ENCODE measurements at regions not wholly inside any gene's neighbourhood (a gene's known extent, or its start where the extent isn't known, plus 50 kb on each side); places are given as distances from the start of the nearest gene placed in this dataset.

- no peak for DNase-seq (ENCODE audit: low spot score in 2 of 2)
- Histone ChIP-seq H3K27me3 (peaks cover 0 to 35% of the 10 kb centered on the region in 2 donors), H3K36me3 (no peaks in the 10 kb centered on the region), H3K27ac (no peak overlapping the region), H3K4me3 (no peak overlapping the region), H3K4me1 (no peaks in the 10 kb centered on the region), H3K9me3 (no peaks in the 10 kb centered on the region)
- no peak for TF ChIP-seq POLR2A (IDR thresholded peaks at IDR 0.05)
- TF ChIP-seq CTCF (IDR thresholded peaks at IDR 0.05): no peak
- TF ChIP-seq POLR2AphosphoS5 (IDR thresholded peaks at IDR 0.05): no peak
- intact Hi-C loops (cut with DNase I; ENCODE audit: low total_unique reads): no loop called here
Observed at GRCh38 chr10:130487566-130487965, 351.4 kb downstream of the GLRX3 start.

- intact Hi-C loops (cut with DNase I; ENCODE audit: low total_unique reads): no loop called here
- Histone ChIP-seq H3K9me3 (no peaks in the 10 kb centered on the region), H3K4me3 (no peak overlapping the region), H3K27me3 (peaks cover 0 to 13% of the 10 kb centered on the region in 2 donors), H3K4me1 (no peaks in the 10 kb centered on the region), H3K27ac (no peak overlapping the region), H3K36me3 (no peaks in the 10 kb centered on the region)
- no peak for TF ChIP-seq POLR2AphosphoS5 (IDR thresholded peaks at IDR 0.05)
- TF ChIP-seq POLR2A (IDR thresholded peaks at IDR 0.05): no peak
- no peak for TF ChIP-seq CTCF (IDR thresholded peaks at IDR 0.05)
- DNase-seq (ENCODE audit: low spot score in 2 of 2): no peak
Observed at GRCh38 chr10:130489891-130490290, 353.7 kb downstream of the GLRX3 start.

GRCh38 chr10:130491011-130491692, 355.0 kb downstream of the GLRX3 start:
- Histone ChIP-seq H3K9me3 (no peaks in the 10 kb centered on the region), H3K27ac (no peak overlapping the region), H3K4me1 (no peaks in the 10 kb centered on the region), H3K27me3 (peaks cover 0 to under 1% of the 10 kb centered on the region in 2 donors), H3K4me3 (no peak overlapping the region), H3K36me3 (no peaks in the 10 kb centered on the region)
- TF ChIP-seq POLR2A (IDR thresholded peaks at IDR 0.05) (no peak), CTCF (IDR thresholded peaks at IDR 0.05) (no peak)
- intact Hi-C loops (cut with DNase I; ENCODE audit: low total_unique reads): no loop called here
- DNase-seq (ENCODE audit: low spot score in 2 of 2): peak in 1 of 2 donors; percentile 17

- H3K27ac ChIP-seq: no peak overlapping the region
- no peaks in the 10 kb centered on the region for H3K36me3 ChIP-seq
- TF ChIP-seq POLR2A (IDR thresholded peaks at IDR 0.05) (no peak), POLR2AphosphoS5 (IDR thresholded peaks at IDR 0.05) (no peak), CTCF (IDR thresholded peaks at IDR 0.05) (no peak)
- DNase-seq (ENCODE audit: low spot score in 2 of 2): no peak
- no peak overlapping the region for H3K4me3 ChIP-seq
- no peaks in the 10 kb centered on the region for H3K4me1 ChIP-seq
- intact Hi-C loops (cut with DNase I; ENCODE audit: low total_unique reads): no loop called here
- H3K9me3 ChIP-seq: no peaks in the 10 kb centered on the region
- no peaks in the 10 kb centered on the region for H3K27me3 ChIP-seq
Observed at GRCh38 chr10:130491693-130492050, 355.5 kb downstream of the GLRX3 start.

GRCh38 chr10:130492266-130492934, 356.2 kb downstream of the GLRX3 start:
- intact Hi-C loops (cut with DNase I; ENCODE audit: low total_unique reads): no loop called here
- no peak overlapping the region for H3K27ac ChIP-seq
- H3K4me3 ChIP-seq: no peak overlapping the region
- no peak for TF ChIP-seq POLR2A (IDR thresholded peaks at IDR 0.05)
- no peak for TF ChIP-seq CTCF (IDR thresholded peaks at IDR 0.05)
- TF ChIP-seq POLR2AphosphoS5 (IDR thresholded peaks at IDR 0.05): no peak
- H3K27me3 ChIP-seq: no peaks in the 10 kb centered on the region
- H3K4me1 ChIP-seq: no peaks in the 10 kb centered on the region
- DNase-seq (ENCODE audit: low spot score in 2 of 2): no peak
- no peaks in the 10 kb centered on the region for H3K36me3 ChIP-seq
- H3K9me3 ChIP-seq: no peaks in the 10 kb centered on the region
